Activated T-cell treated with anti-CD3 and anti-CD28 coated beads, Interleukin-2, amount 50 U/mL, for 4 hours (primary cell): ENCODE measurements at regions not wholly inside any gene's neighbourhood (a gene's known extent, or its start where the extent isn't known, plus 50 kb on each side); places are given as distances from the start of the nearest gene placed in this dataset.

ENCODE experiments used
- ATAC-seq, 2 donors: fragments of 200-7000 bp; cut with Tn5 transposase; one replicate each; pipeline ENCODE4 v1.10.0; 2021
- DNase-seq: peaks from one replicate; pipeline ENCODE4 v3.0.0-alpha.2; 2020
- H3K27me3 Mint-ChIP-seq: one replicate; pipeline ENCODE4 v1.8.0; 2021; ENCODE audit warnings: low read depth, mixed read lengths
- H3K36me3 Mint-ChIP-seq: one replicate; pipeline ENCODE4 v1.8.0; 2022; ENCODE audit warnings: mixed read lengths; ENCODE audit not compliant: insufficient read depth
- H3K4me1 Mint-ChIP-seq: one replicate; pipeline ENCODE4 v1.8.0; 2021; ENCODE audit warnings: low read depth, mixed read lengths
- H3K4me3 Mint-ChIP-seq: one replicate; pipeline ENCODE4 v1.8.0; 2021; ENCODE audit warnings: mild to moderate bottlenecking, moderate library complexity, mixed read lengths
- H3K9me3 Mint-ChIP-seq: one replicate; pipeline ENCODE4 v1.8.0; 2021; ENCODE audit warnings: mixed read lengths

DNA sequence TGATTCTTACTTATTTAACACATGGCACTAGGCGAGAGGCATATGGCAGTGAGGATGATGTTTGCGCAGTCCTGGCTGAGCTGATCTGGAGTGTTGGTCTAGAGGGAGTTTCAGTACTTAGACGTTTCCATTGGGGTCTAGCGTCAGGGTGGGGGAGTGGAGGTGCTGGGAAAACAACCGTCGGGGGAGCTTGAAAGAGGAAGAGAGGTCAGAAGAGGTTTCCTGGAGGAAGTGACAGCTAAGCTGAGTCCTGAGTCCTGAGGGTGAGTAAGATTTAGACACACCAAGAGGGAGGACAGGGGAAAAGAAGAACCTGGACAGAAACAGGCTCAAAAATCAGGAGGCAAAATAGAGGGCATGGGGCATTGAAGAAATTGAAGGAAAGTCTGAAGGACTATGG lies 81.4 kb downstream of the ALOX5AP start:
- Mint-ChIP-seq H3K27me3 (peaks cover 13% of the 10 kb centered on the region), H3K4me3 (no peak overlapping the region), H3K36me3 (peaks cover 3% of the 10 kb centered on the region), H3K9me3 (no peaks in the 10 kb centered on the region), H3K4me1 (no peaks in the 10 kb centered on the region)
- ATAC-seq (no peak), DNase-seq (no peak)

DNA sequence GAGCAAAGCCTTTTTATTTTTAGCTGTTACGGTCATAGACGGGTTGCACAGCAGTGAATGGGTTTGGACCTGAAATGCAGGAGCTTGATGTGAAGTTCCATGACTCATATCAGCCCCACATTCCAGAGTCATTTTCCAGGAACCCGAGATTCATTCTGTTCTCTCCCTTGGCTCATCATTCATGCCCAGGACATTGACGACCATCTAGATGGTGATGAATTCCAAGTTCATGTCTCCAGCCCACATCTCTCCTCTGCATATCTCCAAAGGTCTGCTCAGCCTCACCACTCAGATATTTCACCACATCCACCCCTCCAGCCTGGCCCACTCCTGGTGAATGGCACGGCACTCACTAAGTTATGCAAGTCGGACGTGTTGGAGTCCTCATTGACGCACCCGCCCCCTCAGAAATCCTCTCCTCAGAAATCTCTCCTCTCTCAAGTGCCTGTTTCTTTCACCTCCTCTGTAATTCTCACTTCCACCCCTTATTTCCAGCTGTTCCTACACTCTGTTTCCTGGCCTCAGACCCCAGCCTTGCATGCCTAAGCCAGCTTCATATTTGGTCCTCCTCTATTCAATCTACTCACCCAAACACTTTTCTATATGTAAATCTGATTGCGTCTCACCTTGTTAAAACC lies 83.1 kb downstream of the ALOX5AP start:
- Mint-ChIP-seq H3K36me3 (peaks cover 3% of the 10 kb centered on the region), H3K27me3 (peaks cover 13% of the 10 kb centered on the region), H3K4me1 (no peaks in the 10 kb centered on the region), H3K9me3 (no peaks in the 10 kb centered on the region), H3K4me3 (no peak overlapping the region)
- no peak for DNase-seq
- no peak for ATAC-seq

DNA sequence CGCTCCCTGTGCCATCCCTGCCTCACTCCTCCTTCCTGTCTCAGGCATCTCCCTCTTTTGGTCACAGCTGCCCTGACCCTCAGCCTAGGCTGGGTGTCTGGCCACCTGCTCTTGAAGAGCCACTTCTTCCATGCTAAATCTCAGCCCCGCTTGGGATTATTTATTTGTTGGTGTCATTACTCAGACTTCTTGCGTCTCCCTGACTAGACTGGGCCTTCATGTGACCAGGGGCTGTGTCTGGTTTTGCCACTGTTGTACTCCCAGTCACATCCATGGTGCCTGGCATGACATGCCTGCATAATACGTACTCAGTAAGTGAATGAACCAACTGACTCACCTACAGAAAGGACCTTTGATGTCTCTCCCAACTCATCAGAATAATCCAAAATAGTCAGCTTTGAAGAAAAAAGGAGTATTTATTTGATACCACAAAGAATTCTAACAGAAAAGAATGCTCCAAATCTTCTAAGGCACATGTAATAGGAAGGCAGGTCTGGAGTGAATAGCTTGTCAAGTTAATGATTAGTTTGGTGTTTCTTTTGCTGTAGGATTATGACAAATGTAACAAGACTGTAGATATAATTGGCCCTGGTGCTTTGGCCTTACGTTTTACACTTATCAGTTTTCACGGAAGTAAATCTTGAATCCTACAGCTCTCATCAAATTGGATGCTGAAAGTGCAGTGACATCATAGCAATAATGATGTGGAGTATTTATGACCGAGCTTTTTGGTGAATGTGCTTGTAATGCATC lies 84.0 kb downstream of the ALOX5AP start:
- DNase-seq: no peak
- Mint-ChIP-seq H3K4me1 (no peaks in the 10 kb centered on the region), H3K9me3 (no peaks in the 10 kb centered on the region), H3K36me3 (peaks cover 3% of the 10 kb centered on the region), H3K27me3 (peaks cover 13% of the 10 kb centered on the region), H3K4me3 (no peak overlapping the region)
- no peak for ATAC-seq

- no peak for ATAC-seq
Measured at GRCh38 chr13:30821421-30821820, 84.7 kb upstream of the MEDAG start.

GRCh38 chr13:30824651-30825050 lies 81.4 kb upstream of the MEDAG start:
- Mint-ChIP-seq H3K4me3 (no peak overlapping the region), H3K36me3 (no peaks in the 10 kb centered on the region)
- no peak for DNase-seq

More at GRCh38 chr13:30821421-30821820, 84.7 kb upstream of the MEDAG start:
- Mint-ChIP-seq H3K9me3 (no peaks in the 10 kb centered on the region), H3K27me3 (peaks cover 13% of the 10 kb centered on the region), H3K36me3 (peaks cover 3% of the 10 kb centered on the region), H3K4me3 (no peak overlapping the region), H3K4me1 (no peaks in the 10 kb centered on the region)
- DNase-seq: no peak

GRCh38 chr13:30826911-30827577 lies 79.0 kb upstream of the MEDAG start:
- ATAC-seq (no peak), DNase-seq (no peak)
- Mint-ChIP-seq H3K9me3 (no peaks in the 10 kb centered on the region), H3K36me3 (no peaks in the 10 kb centered on the region), H3K4me3 (no peak overlapping the region), H3K4me1 (no peaks in the 10 kb centered on the region), H3K27me3 (no peaks in the 10 kb centered on the region)

More at GRCh38 chr13:30824651-30825050, 81.4 kb upstream of the MEDAG start:
- no peaks in the 10 kb centered on the region for H3K9me3 Mint-ChIP-seq
- ATAC-seq: no peak
- H3K4me1 Mint-ChIP-seq: no peaks in the 10 kb centered on the region
- H3K27me3 Mint-ChIP-seq: no peaks in the 10 kb centered on the region

DNA sequence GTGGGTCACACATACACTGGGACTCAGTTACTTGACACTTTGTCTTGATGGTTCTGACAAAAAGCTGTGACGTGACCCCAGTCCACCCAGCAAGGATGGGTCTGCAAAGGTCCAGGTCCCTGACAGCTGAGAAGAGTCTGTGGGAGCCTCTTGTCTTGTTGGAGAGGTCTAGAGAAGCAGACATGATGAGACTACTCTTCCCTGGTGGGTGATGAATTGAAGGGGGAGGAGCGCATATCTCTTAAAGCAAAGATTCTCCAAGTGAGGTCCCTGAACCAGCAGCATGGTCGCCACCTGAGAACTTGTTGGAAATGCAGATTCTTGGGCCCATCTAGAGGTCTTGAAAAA lies 78.5 kb upstream of the MEDAG start:
- Mint-ChIP-seq H3K4me3 (no peak overlapping the region), H3K9me3 (no peaks in the 10 kb centered on the region), H3K36me3 (no peaks in the 10 kb centered on the region), H3K4me1 (no peaks in the 10 kb centered on the region), H3K27me3 (no peaks in the 10 kb centered on the region)
- ATAC-seq: no peak
- DNase-seq: no peak

- H3K4me1 Mint-ChIP-seq: no peaks in the 10 kb centered on the region
- no peaks in the 10 kb centered on the region for H3K27me3 Mint-ChIP-seq
- H3K36me3 Mint-ChIP-seq: no peaks in the 10 kb centered on the region
- H3K4me3 Mint-ChIP-seq: no peak overlapping the region
- no peaks in the 10 kb centered on the region for H3K9me3 Mint-ChIP-seq
- ATAC-seq (no peak), DNase-seq (no peak)
Measured at GRCh38 chr13:30829145-30829832, 76.8 kb upstream of the MEDAG start.

DNA sequence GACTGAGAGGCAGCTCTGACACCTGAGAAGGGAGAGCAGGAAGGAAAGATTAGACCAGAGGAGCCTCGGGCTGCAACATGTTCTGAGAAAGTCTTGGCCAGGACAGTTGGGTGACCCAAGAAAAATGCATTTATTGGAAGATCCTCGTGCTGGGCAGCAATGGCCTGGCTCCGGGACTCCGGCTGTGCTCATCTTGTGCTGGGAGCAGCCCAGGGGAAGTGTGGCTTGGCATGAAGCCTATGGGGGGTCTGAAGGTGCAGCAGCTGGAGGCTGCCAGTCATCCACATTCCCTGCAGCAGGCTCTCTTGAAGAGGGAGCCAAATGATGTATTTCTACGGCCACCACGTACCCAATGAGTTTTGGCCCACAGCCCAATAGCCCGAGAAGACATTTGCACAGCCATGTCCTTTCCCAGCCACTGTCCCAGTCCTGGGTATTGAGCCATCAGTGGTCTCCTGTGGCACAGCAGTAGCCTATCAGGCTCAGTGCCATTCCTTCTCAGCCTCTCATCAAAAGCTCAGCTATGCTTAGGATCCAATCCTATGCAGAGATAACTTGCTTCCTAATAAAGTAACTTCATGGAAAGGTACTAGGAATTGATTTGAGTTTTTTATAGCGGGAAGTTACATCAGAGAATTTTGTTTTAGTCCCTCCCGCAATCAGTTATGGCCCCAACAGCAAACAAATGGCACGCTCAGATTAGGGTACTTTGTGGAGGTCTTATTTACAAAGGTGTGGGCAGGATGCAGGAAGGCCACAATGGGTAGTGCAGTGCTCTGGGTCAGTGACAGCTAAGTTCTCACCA lies 76.0 kb upstream of the MEDAG start:
- H3K9me3 Mint-ChIP-seq: no peaks in the 10 kb centered on the region
- H3K27me3 Mint-ChIP-seq: no peaks in the 10 kb centered on the region
- no peaks in the 10 kb centered on the region for H3K4me1 Mint-ChIP-seq
- no peak overlapping the region for H3K4me3 Mint-ChIP-seq
- ATAC-seq (no peak), DNase-seq (no peak)
- H3K36me3 Mint-ChIP-seq: no peaks in the 10 kb centered on the region

GRCh38 chr13:30830638-30830965 lies 75.5 kb upstream of the MEDAG start:
- no peaks in the 10 kb centered on the region for H3K27me3 Mint-ChIP-seq
- no peaks in the 10 kb centered on the region for H3K4me1 Mint-ChIP-seq
- H3K36me3 Mint-ChIP-seq: no peaks in the 10 kb centered on the region
- no peak overlapping the region for H3K4me3 Mint-ChIP-seq
- no peaks in the 10 kb centered on the region for H3K9me3 Mint-ChIP-seq
- ATAC-seq (no peak), DNase-seq (no peak)

DNA sequence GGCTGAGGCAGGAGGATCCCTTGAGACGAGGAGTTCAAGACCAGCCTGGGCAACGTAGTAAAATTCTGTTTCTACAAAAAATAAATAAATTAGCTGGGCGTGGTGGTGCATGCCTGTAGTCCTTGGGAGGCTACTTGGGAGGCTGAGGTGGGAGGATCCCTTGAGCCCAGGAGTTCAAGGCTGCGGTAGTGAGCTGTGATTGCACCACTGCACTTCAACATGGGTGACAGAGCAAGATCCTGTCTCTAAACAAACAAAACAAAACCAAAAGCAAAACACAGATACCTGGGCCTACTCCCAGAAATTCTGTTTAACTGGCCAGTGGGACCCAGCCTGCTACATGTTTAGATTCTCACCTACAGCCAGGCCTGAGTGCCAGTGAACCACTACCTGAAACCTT lies 74.6 kb upstream of the MEDAG start:
- Mint-ChIP-seq H3K4me1 (no peaks in the 10 kb centered on the region), H3K27me3 (peaks cover under 1% of the 10 kb centered on the region), H3K9me3 (no peaks in the 10 kb centered on the region), H3K4me3 (no peak overlapping the region), H3K36me3 (no peaks in the 10 kb centered on the region)
- DNase-seq (no peak), ATAC-seq (no peak)

DNA sequence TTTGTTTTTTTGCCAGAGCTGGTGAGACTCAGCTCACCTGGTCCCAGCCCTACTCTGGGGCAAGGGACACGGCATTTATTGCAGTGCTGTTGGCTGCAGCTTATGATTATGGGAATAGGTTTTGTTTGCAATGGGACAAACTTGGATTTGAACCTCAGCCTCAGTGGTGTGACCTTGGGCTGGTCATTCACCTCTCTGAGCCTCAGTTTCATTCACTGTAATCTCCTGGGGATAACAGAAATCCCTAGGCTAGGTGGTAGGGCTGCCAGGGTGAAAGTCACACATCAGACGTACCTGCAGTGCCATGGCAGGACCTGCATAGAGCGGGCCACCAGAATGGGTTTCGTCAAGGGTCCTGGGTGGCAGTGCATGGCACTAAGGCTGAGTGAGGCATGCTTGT lies 73.7 kb upstream of the MEDAG start:
- Mint-ChIP-seq H3K9me3 (no peaks in the 10 kb centered on the region), H3K4me1 (no peaks in the 10 kb centered on the region), H3K36me3 (no peaks in the 10 kb centered on the region), H3K27me3 (peaks cover 6% of the 10 kb centered on the region), H3K4me3 (no peak overlapping the region)
- ATAC-seq (peak in 1 of 2 donors; percentile 13), DNase-seq (no peak)

DNA sequence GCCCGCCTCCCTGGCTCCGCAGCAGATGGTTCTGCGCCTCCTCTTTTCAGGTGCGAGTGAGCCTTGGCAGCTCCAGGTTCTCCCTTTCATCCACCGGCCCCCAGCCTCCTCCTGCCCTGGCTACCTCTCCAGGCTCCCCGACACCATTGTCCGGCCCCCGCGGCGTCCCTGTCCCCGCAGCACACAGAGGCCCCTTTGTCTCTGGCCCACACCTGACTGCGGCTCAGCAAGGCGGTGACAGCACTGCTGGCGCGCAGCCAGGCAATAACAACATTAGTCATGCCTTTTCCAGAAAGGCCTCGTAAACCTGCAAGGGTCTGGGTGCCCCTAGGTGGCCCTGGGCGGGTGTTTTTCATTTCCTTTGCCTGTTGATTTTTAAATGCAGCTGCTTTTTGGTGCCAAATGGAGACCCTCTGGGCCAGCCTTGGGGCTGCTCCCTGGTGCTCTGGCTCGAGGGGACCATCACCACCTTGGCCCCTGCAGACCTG lies 73.2 kb upstream of the MEDAG start:
- H3K4me3 Mint-ChIP-seq: no peak overlapping the region
- H3K9me3 Mint-ChIP-seq: no peaks in the 10 kb centered on the region
- DNase-seq (no peak), ATAC-seq (peak; percentile 70 to 73)
- no peaks in the 10 kb centered on the region for H3K36me3 Mint-ChIP-seq
- no peaks in the 10 kb centered on the region for H3K4me1 Mint-ChIP-seq
- H3K27me3 Mint-ChIP-seq: peaks cover 6% of the 10 kb centered on the region

GRCh38 chr13:30835442-30835841 lies 70.6 kb upstream of the MEDAG start:
- Mint-ChIP-seq H3K4me1 (no peaks in the 10 kb centered on the region), H3K9me3 (no peaks in the 10 kb centered on the region), H3K4me3 (no peak overlapping the region), H3K27me3 (peaks cover 6% of the 10 kb centered on the region), H3K36me3 (no peaks in the 10 kb centered on the region)
- no peak for DNase-seq
- ATAC-seq: no peak
